ENCODE measurements at regions not wholly inside any gene's neighbourhood (a gene's known extent, or its start where the extent isn't known, plus 50 kb on each side); places are given as distances from the start of the nearest gene placed in this dataset.
"Not testable (repeated sequence)": the region's sequence is repeated elsewhere in the genome, so short reads cannot be mapped to it uniquely, and the experiment has no call there.

- no peak for DNase-seq
Measured at GRCh38 chr3:81363816-81364215, 397.6 kb downstream of the GBE1 start.

- no peak for DNase-seq
Measured at GRCh38 chr3:81354119-81354518, 407.3 kb downstream of the GBE1 start.

GRCh38 chr3:81352867-81353266 is 408.6 kb downstream of the GBE1 start:
- no peak for DNase-seq

GRCh38 chr3:81349816-81350340 is 411.6 kb downstream of the GBE1 start:
- no peak for DNase-seq

GRCh38 chr3:81339040-81339845 is 422.2 kb downstream of the GBE1 start:
- DNase-seq = no peak

- DNase-seq = no peak
Measured at GRCh38 chr3:81336470-81336869, 425.0 kb downstream of the GBE1 start.

- DNase-seq = not testable (repeated sequence)
Measured at GRCh38 chr3:81329835-81330234, 431.6 kb downstream of the GBE1 start.

GRCh38 chr3:81326245-81326644 is 435.2 kb downstream of the GBE1 start:
- no peak for DNase-seq

- DNase-seq = no peak
Measured at GRCh38 chr3:81320862-81321261, 440.6 kb downstream of the GBE1 start.

- DNase-seq = no peak
Measured at GRCh38 chr3:81315030-81315429, 446.4 kb downstream of the GBE1 start.

GRCh38 chr3:81311321-81311720 is 450.1 kb downstream of the GBE1 start:
- no peak for DNase-seq

GRCh38 chr3:81308306-81308705 is 453.1 kb downstream of the GBE1 start:
- DNase-seq = no peak

- no peak for DNase-seq
Measured at GRCh38 chr3:81307221-81307620, 454.2 kb downstream of the GBE1 start.

GRCh38 chr3:81303321-81303720 is 458.1 kb downstream of the GBE1 start:
- no peak for DNase-seq

GRCh38 chr3:81302045-81302444 is 459.4 kb downstream of the GBE1 start:
- DNase-seq = peak; percentile 0

GRCh38 chr3:81301230-81301629 is 460.2 kb downstream of the GBE1 start:
- DNase-seq = no peak

GRCh38 chr3:81300324-81300927 is 461.0 kb downstream of the GBE1 start:
- DNase-seq = no peak

- DNase-seq = no peak
Measured at GRCh38 chr3:81299481-81299880, 462.0 kb downstream of the GBE1 start.

GRCh38 chr3:81295906-81296577 is 465.4 kb downstream of the GBE1 start:
- DNase-seq = no peak

- DNase-seq = no peak
Measured at GRCh38 chr3:81293156-81293555, 468.3 kb downstream of the GBE1 start.

GRCh38 chr3:81291586-81291985 is 469.9 kb downstream of the GBE1 start:
- DNase-seq = no peak

GRCh38 chr3:81289676-81290075 is 471.8 kb downstream of the GBE1 start:
- DNase-seq = no peak

GRCh38 chr3:81279481-81280379 is 481.7 kb downstream of the GBE1 start:
- no peak for DNase-seq
